NB4 (cell line): ENCODE measurements at regions not wholly inside any gene's neighbourhood (a gene's known extent, or its start where the extent isn't known, plus 50 kb on each side); places are given as distances from the start of the nearest gene placed in this dataset.

ENCODE experiments used
- DNase-seq: peaks from one replicate; pipeline ENCODE4 v3.0.0; 2010; ENCODE audit warnings: low read depth
- H3K4me3 ChIP-seq: one replicate; pipeline ENCODE4 v1.5.1; 2011; ENCODE audit warnings: mild to moderate bottlenecking, low read depth, low read length, moderate library complexity
- CTCF ChIP-seq: IDR thresholded peaks from one replicate; pipeline ENCODE4 v1.5.1; 2012; ENCODE audit warnings: low read depth, low read length
- MAX ChIP-seq: IDR thresholded peaks from 2 replicates; pipeline ENCODE4 v1.6.1; 2011; ENCODE audit warnings: low read depth, low read length
- MYC ChIP-seq: IDR thresholded peaks from 2 replicates; pipeline ENCODE4 v1.6.1; 2011; ENCODE audit warnings: low read depth, low read length
- POLR2A ChIP-seq: IDR thresholded peaks from 2 replicates; pipeline ENCODE4 v1.6.1; 2011; ENCODE audit warnings: mild to moderate bottlenecking; ENCODE audit not compliant: insufficient read length; ENCODE audit errors: extremely low read depth

- DNase-seq = no peak
- TF ChIP-seq MAX = no peak
- TF ChIP-seq MYC = no peak
- TF ChIP-seq CTCF = no peak
- TF ChIP-seq POLR2A = no peak
- H3K4me3 ChIP-seq = no peak overlapping the region
These were observed 1494.9 kb upstream of the AGA start for GRCh38 chr4:178937130-178937529.

GRCh38 chr4:178941975-178942374 is 1499.7 kb upstream of the AGA start:
- no peak overlapping the region for H3K4me3 ChIP-seq
- no peak for DNase-seq
- no peak for TF ChIP-seq POLR2A
- TF ChIP-seq MYC = no peak
- TF ChIP-seq MAX = no peak
- TF ChIP-seq CTCF = no peak

- DNase-seq = no peak
- no peak overlapping the region for H3K4me3 ChIP-seq
- TF ChIP-seq CTCF = no peak
- no peak for TF ChIP-seq MYC
- no peak for TF ChIP-seq MAX
- TF ChIP-seq POLR2A = no peak
These were observed 1511.3 kb upstream of the AGA start for GRCh38 chr4:178953447-178954120.

- TF ChIP-seq CTCF (no peak), MYC (no peak), MAX (no peak), POLR2A (no peak)
- DNase-seq = no peak
- no peak overlapping the region for H3K4me3 ChIP-seq
These were observed 1513.4 kb upstream of the AGA start for GRCh38 chr4:178955614-178956013.

- TF ChIP-seq CTCF = no peak
- TF ChIP-seq MAX = no peak
- no peak for TF ChIP-seq POLR2A
- no peak for TF ChIP-seq MYC
- no peak overlapping the region for H3K4me3 ChIP-seq
- no peak for DNase-seq
These were observed 1516.6 kb upstream of the AGA start for GRCh38 chr4:178958725-178959440.

- no peak overlapping the region for H3K4me3 ChIP-seq
- TF ChIP-seq CTCF = no peak
- no peak for TF ChIP-seq MAX
- TF ChIP-seq MYC = no peak
- no peak for TF ChIP-seq POLR2A
- no peak for DNase-seq
These were observed 1521.3 kb upstream of the AGA start for GRCh38 chr4:178963446-178964045.
